Loucy (cell line): ENCODE measurements at regions not wholly inside any gene's neighbourhood (a gene's known extent, or its start where the extent isn't known, plus 50 kb on each side); places are given as distances from the start of the nearest gene placed in this dataset.
"Not testable (repeated sequence)": the region's sequence is repeated elsewhere in the genome, so short reads cannot be mapped to it uniquely, and the experiment has no call there.

Experiments used
- H2AFZ ChIP-seq: fragments of 200-600 bp; sonication (generic); 2 replicates; pipeline ENCODE4 v1.6.0; 2016; ENCODE audit warnings: antibody characterized with exemption, mild to moderate bottlenecking, low read length, moderate library complexity
- H3F3A ChIP-seq: fragments of 200-600 bp; 2 replicates; pipeline ENCODE4 v1.6.0; 2016; ENCODE audit warnings: antibody characterized with exemption, low read depth, mild to moderate bottlenecking
- H3K27me3 ChIP-seq: fragments of 200-600 bp; sonication (generic); 2 replicates; pipeline ENCODE4 v1.6.1; 2014; ENCODE audit warnings: low read length, mild to moderate bottlenecking; ENCODE audit not compliant: insufficient read depth, poor library complexity, severe bottlenecking
- H3K36me3 ChIP-seq: fragments of 200-600 bp; sonication (generic); 2 replicates; pipeline ENCODE4 v1.6.1; 2016; ENCODE audit warnings: low read length; ENCODE audit not compliant: insufficient read depth
- H3K4me1 ChIP-seq: fragments of 200-600 bp; sonication (generic); 2 replicates; pipeline ENCODE4 v1.5.1; 2014; ENCODE audit warnings: low read length, mild to moderate bottlenecking; ENCODE audit not compliant: insufficient read depth, poor library complexity, severe bottlenecking
- H3K4me2 ChIP-seq: fragments of 200-600 bp; sonication (generic); 2 replicates; pipeline ENCODE4 v1.6.0; 2014; ENCODE audit warnings: antibody characterized with exemption, low read length, low read depth, mild to moderate bottlenecking; ENCODE audit not compliant: poor library complexity, severe bottlenecking
- H3K4me3 ChIP-seq: fragments of 200-600 bp; sonication (generic); 2 replicates; pipeline ENCODE4 v1.5.1; 2014; ENCODE audit warnings: low read length, mild to moderate bottlenecking, mixed read lengths; ENCODE audit not compliant: poor library complexity, severe bottlenecking
- H3K79me2 ChIP-seq: fragments of 200-600 bp; sonication (generic); 2 replicates; pipeline ENCODE4 v1.6.1; 2014; ENCODE audit warnings: low read length; ENCODE audit not compliant: insufficient read depth
- H3K9ac ChIP-seq: fragments of 200-600 bp; sonication (generic); 2 replicates; pipeline ENCODE4 v1.6.0; 2014; ENCODE audit warnings: mild to moderate bottlenecking, low read depth, low read length, moderate library complexity; ENCODE audit not compliant: poor library complexity, severe bottlenecking
- H3K9me2 ChIP-seq: fragments of 200-600 bp; sonication (generic); replicated peaks from 2 replicates; pipeline ENCODE4 v1.6.1; 2016; ENCODE audit warnings: low read depth, low read length, mixed read lengths
- H3K9me3 ChIP-seq: fragments of 200-600 bp; sonication (generic); 2 replicates; pipeline ENCODE4 v1.6.1; 2014; ENCODE audit warnings: mild to moderate bottlenecking, antibody characterized with exemption, low read length, low read depth; ENCODE audit not compliant: insufficient read depth
- H4K20me1 ChIP-seq: fragments of 200-600 bp; sonication (generic); 2 replicates; pipeline ENCODE4 v1.6.0; 2014; ENCODE audit warnings: antibody characterized with exemption, low read length, mild to moderate bottlenecking; ENCODE audit not compliant: insufficient read depth, poor library complexity, severe bottlenecking
- CTCF ChIP-seq: fragments of 200-600 bp; sonication (generic); conservative IDR thresholded peaks from 2 replicates; pipeline ENCODE4 v1.5.1; 2014; ENCODE audit warnings: mild to moderate bottlenecking, antibody characterized with exemption, low read length
- EZH2phosphoT487 ChIP-seq: fragments of 200-600 bp; IDR thresholded peaks from 2 replicates; pipeline ENCODE4 v1.6.1; 2018; ENCODE audit warnings: antibody characterized with exemption, mild to moderate bottlenecking, moderate library complexity, borderline replicate concordance

- H3K9ac ChIP-seq = no peak overlapping the region
- no peak overlapping the region for H2AFZ ChIP-seq
- no peaks in the 10 kb centered on the region for H3K9me3 ChIP-seq
- TF ChIP-seq EZH2phosphoT487 = no peak
- TF ChIP-seq CTCF = no peak
- H3K79me2 ChIP-seq = no peaks in the 10 kb centered on the region
- H3K4me2 ChIP-seq = no peak overlapping the region
- H3K4me3 ChIP-seq = no peak overlapping the region
- no peaks in the 10 kb centered on the region for H3F3A ChIP-seq
- no peaks in the 10 kb centered on the region for H3K27me3 ChIP-seq
- no peaks in the 10 kb centered on the region for H3K4me1 ChIP-seq
- H3K9me2 ChIP-seq = no peaks in the 10 kb centered on the region
- H3K36me3 ChIP-seq = no peaks in the 10 kb centered on the region
- H4K20me1 ChIP-seq = no peaks in the 10 kb centered on the region
Measured at GRCh38 chr15:62279041-62279440, 114.0 kb upstream of the C2CD4B start.

- H3K4me3 ChIP-seq = no peak overlapping the region
- H3K9ac ChIP-seq = no peak overlapping the region
- no peak overlapping the region for H3K4me2 ChIP-seq
- no peaks in the 10 kb centered on the region for H4K20me1 ChIP-seq
- H2AFZ ChIP-seq = no peak overlapping the region
- H3K27me3 ChIP-seq = no peaks in the 10 kb centered on the region
- no peak for TF ChIP-seq CTCF
- TF ChIP-seq EZH2phosphoT487 = no peak
- no peaks in the 10 kb centered on the region for H3K36me3 ChIP-seq
- H3K9me3 ChIP-seq = no peaks in the 10 kb centered on the region
- H3K4me1 ChIP-seq = no peaks in the 10 kb centered on the region
- no peaks in the 10 kb centered on the region for H3F3A ChIP-seq
- no peaks in the 10 kb centered on the region for H3K79me2 ChIP-seq
- no peaks in the 10 kb centered on the region for H3K9me2 ChIP-seq
Measured at GRCh38 chr15:62280625-62281024, 115.5 kb upstream of the C2CD4B start.

DNA sequence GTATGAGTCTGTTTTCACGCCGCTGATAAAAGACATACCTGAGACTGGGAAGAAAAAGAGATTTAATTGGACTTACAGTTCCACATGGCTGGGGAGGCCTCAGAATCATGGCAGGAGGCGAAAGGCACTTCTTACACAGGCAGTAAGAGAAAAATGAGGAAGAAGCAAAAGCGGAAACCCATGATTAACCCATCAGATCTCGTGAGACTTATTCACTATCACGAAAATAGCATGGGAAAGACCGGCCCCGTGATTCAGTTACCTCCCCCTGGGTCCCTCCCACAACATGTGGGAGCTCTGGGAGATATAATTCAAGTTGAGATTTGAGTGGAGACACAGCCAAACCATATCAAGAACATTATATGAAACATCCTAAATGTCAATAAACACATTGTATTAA is 116.7 kb upstream of the C2CD4B start:
- not testable (repeated sequence) for H3K4me3 ChIP-seq, H3K9me2 ChIP-seq, H2AFZ ChIP-seq, H3F3A ChIP-seq, H3K36me3 ChIP-seq, H3K79me2 ChIP-seq, H4K20me1 ChIP-seq, H3K4me2 ChIP-seq, H3K9ac ChIP-seq, H3K9me3 ChIP-seq, H3K27me3 ChIP-seq, H3K4me1 ChIP-seq

GRCh38 chr15:62287066-62287857 is 122.2 kb upstream of the C2CD4B start:
- no peaks in the 10 kb centered on the region for H3K9me3 ChIP-seq
- H3K9me2 ChIP-seq = no peaks in the 10 kb centered on the region
- no peak overlapping the region for H3K4me2 ChIP-seq
- no peaks in the 10 kb centered on the region for H3K27me3 ChIP-seq
- no peak overlapping the region for H3K4me3 ChIP-seq
- H3K79me2 ChIP-seq = no peaks in the 10 kb centered on the region
- H3K4me1 ChIP-seq = no peaks in the 10 kb centered on the region
- no peaks in the 10 kb centered on the region for H3K36me3 ChIP-seq
- no peak overlapping the region for H3K9ac ChIP-seq
- TF ChIP-seq EZH2phosphoT487 (no peak), CTCF (no peak)
- H2AFZ ChIP-seq = no peak overlapping the region
- H3F3A ChIP-seq = no peaks in the 10 kb centered on the region
- no peaks in the 10 kb centered on the region for H4K20me1 ChIP-seq
